Smooth muscle cell (in vitro differentiated cells): ENCODE measurements at regions not wholly inside any gene's neighbourhood (a gene's known extent, or its start where the extent isn't known, plus 50 kb on each side); places are given as distances from the start of the nearest gene placed in this dataset.

Experiments used
- DNase-seq: peaks from one replicate; lab custom pipeline; 2025; ENCODE audit not compliant: unreplicated experiment; lab: John Stamatoyannopoulos, UW
- H2AFZ ChIP-seq: fragments of 200-600 bp; sonication (generic); 2 replicates; pipeline ENCODE4 v1.6.0; 2016; ENCODE audit warnings: antibody characterized with exemption, low read depth, mild to moderate bottlenecking
- H3F3A ChIP-seq: fragments of 200-600 bp; sonication (generic); 2 replicates; pipeline ENCODE4 v1.6.0; 2017; ENCODE audit warnings: antibody characterized with exemption, low read depth
- H3K27ac ChIP-seq: fragments of 200-600 bp; sonication (generic); 2 replicates; pipeline ENCODE4 v1.5.1; 2016; ENCODE audit warnings: low read depth, mild to moderate bottlenecking
- H3K27me3 ChIP-seq: fragments of 200-600 bp; sonication (generic); 2 replicates; pipeline ENCODE4 v1.6.1; 2016; ENCODE audit warnings: low read depth, mild to moderate bottlenecking
- H3K36me3 ChIP-seq: fragments of 200-600 bp; sonication (generic); 2 replicates; pipeline ENCODE4 v1.5.1; 2016; ENCODE audit warnings: low read depth
- H3K4me1 ChIP-seq: fragments of 200-600 bp; sonication (generic); 2 replicates; pipeline ENCODE4 v1.5.1; 2016; ENCODE audit warnings: low read depth
- H3K4me2 ChIP-seq: fragments of 200-600 bp; sonication (generic); 2 replicates; pipeline ENCODE4 v1.6.0; 2016; ENCODE audit warnings: mild to moderate bottlenecking
- H3K4me3 ChIP-seq: fragments of 200-600 bp; sonication (generic); 2 replicates; pipeline ENCODE4 v1.5.1; 2016; ENCODE audit warnings: mild to moderate bottlenecking
- H3K79me2 ChIP-seq: fragments of 200-600 bp; sonication (generic); 2 replicates; pipeline ENCODE4 v1.6.0; 2016; ENCODE audit warnings: low read depth, mild to moderate bottlenecking
- H3K9ac ChIP-seq: fragments of 200-600 bp; sonication (generic); 2 replicates; pipeline ENCODE4 v1.6.0; 2016; ENCODE audit warnings: low read depth
- H3K9me3 ChIP-seq: fragments of 200-600 bp; sonication (generic); replicated peaks from 2 replicates; pipeline ENCODE4 v1.5.1; 2016; ENCODE audit warnings: low read depth
- H4K20me1 ChIP-seq: fragments of 200-600 bp; sonication (generic); 2 replicates; pipeline ENCODE4 v1.6.0; 2016; ENCODE audit warnings: low read depth
- WGBS: methylation state at CpG from one replicate; pipeline ENCODE4 v1.1.7; 2016; ENCODE audit warnings: low lambda C conversion rate; 5-methylcytosine and 5-hydroxymethylcytosine counted together
- TF ChIP-seq, protein P1 (sequence below): fragments of 200-600 bp; sonication (generic); IDR thresholded peaks from 2 replicates; pipeline ENCODE4 v1.5.1; 2017; ENCODE audit warnings: borderline replicate concordance, mild to moderate bottlenecking, antibody characterized with exemption; ENCODE audit not compliant: insufficient read depth, poor library complexity, severe bottlenecking

DNA sequence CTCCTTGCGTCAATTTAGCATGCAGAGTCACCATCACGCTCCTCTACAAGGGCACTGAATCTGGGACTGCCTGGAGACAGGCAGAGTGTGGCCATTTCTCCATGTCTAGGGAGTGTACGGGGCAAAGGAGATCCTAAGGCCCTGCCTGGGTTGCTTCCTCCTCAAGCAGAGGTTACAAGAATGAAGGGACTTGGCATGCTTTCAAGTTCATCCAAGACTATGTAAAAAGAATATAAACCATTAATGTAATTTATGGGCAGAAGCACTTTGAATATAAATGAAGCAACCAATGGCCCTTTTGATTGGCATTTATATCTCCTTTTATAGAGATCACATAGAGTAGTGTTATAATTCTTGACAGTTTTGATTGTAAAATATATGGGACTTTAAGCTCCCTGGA, 137.5 kb downstream of the BTBD3 start:
- Histone ChIP-seq H3K27me3 (no peaks in the 10 kb centered on the region), H3K27ac (no peak overlapping the region), H3K36me3 (no peaks in the 10 kb centered on the region), H3K9ac (no peak overlapping the region), H3K4me1 (peaks cover 19% of the 10 kb centered on the region), H3K79me2 (no peaks in the 10 kb centered on the region), H4K20me1 (no peaks in the 10 kb centered on the region), H3K4me2 (no peak overlapping the region), H3K9me3 (no peaks in the 10 kb centered on the region), H3F3A (peaks cover 17% of the 10 kb centered on the region), H3K4me3 (no peak overlapping the region), H2AFZ (no peak overlapping the region)
- DNase-seq = no peak
- TF ChIP-seq, protein P1, sequence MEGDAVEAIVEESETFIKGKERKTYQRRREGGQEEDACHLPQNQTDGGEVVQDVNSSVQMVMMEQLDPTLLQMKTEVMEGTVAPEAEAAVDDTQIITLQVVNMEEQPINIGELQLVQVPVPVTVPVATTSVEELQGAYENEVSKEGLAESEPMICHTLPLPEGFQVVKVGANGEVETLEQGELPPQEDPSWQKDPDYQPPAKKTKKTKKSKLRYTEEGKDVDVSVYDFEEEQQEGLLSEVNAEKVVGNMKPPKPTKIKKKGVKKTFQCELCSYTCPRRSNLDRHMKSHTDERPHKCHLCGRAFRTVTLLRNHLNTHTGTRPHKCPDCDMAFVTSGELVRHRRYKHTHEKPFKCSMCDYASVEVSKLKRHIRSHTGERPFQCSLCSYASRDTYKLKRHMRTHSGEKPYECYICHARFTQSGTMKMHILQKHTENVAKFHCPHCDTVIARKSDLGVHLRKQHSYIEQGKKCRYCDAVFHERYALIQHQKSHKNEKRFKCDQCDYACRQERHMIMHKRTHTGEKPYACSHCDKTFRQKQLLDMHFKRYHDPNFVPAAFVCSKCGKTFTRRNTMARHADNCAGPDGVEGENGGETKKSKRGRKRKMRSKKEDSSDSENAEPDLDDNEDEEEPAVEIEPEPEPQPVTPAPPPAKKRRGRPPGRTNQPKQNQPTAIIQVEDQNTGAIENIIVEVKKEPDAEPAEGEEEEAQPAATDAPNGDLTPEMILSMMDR = no peak
- 97% methylated on average over 3 of the region's 3 CpGs for WGBS

DNA sequence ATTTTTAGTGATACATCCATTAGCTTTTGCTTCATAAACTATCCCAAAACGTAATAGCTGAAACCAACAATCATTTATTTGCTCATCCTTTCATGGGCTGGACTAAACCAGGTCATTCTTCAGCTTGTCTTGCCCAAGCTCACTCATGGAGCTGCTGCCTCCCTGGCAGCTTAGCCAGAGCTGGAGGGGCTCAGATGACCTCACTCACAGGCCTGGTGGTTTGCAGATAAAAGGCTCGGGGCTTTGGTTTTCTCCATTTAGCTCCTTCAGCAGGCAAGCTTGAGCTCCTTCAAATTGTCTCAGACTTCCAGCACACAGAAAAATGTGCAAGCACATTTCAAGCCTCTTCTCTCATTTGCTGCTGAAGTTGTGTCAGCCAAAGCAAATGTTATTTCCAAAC, 139.1 kb downstream of the BTBD3 start:
- Histone ChIP-seq H2AFZ (no peak overlapping the region), H3K27me3 (no peaks in the 10 kb centered on the region), H3K9me3 (no peaks in the 10 kb centered on the region), H4K20me1 (no peaks in the 10 kb centered on the region), H3K9ac (no peak overlapping the region), H3K4me2 (peak overlapping the region; percentile 59), H3K36me3 (no peaks in the 10 kb centered on the region), H3K4me1 (peaks cover 19% of the 10 kb centered on the region), H3K27ac (peak overlapping the region; percentile 60), H3K79me2 (no peaks in the 10 kb centered on the region), H3K4me3 (no peak overlapping the region), H3F3A (peaks cover 22% of the 10 kb centered on the region)
- DNase-seq = no peak
- TF ChIP-seq, protein P1 = no peak
- WGBS = 14% methylated on average over 2 of the region's 2 CpGs

DNA sequence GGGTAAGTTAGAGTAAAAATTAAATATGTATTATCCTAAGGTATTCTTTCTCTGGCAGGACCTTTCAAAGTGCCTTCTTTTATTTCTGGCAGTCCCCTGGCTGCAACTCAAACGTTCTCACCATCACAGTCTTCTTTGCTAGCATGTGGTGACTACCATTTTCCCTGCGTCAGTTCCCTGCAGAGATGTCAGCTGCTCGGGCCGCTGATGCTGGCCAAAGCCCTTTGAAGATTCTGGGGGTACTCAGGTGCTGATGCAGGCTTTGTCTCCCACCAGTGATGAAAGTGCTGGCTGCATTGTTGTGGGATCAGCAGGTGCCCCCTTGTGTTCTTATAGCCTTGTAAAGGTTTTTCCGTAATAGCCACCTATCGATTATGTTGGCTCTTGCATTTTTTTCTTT, 140.1 kb downstream of the BTBD3 start:
- Histone ChIP-seq H3F3A (peaks cover 22% of the 10 kb centered on the region), H4K20me1 (no peaks in the 10 kb centered on the region), H3K27me3 (no peaks in the 10 kb centered on the region), H3K4me2 (peak overlapping the region; percentile 59), H3K36me3 (no peaks in the 10 kb centered on the region), H3K4me1 (peaks cover 19% of the 10 kb centered on the region), H3K79me2 (no peaks in the 10 kb centered on the region), H3K27ac (peak overlapping the region; percentile 60), H3K9me3 (no peaks in the 10 kb centered on the region), H2AFZ (no peak overlapping the region), H3K9ac (no peak overlapping the region), H3K4me3 (no peak overlapping the region)
- no peak for DNase-seq
- TF ChIP-seq, protein P1 = no peak
- WGBS = 80% methylated on average over 6 of the region's 6 CpGs

DNA sequence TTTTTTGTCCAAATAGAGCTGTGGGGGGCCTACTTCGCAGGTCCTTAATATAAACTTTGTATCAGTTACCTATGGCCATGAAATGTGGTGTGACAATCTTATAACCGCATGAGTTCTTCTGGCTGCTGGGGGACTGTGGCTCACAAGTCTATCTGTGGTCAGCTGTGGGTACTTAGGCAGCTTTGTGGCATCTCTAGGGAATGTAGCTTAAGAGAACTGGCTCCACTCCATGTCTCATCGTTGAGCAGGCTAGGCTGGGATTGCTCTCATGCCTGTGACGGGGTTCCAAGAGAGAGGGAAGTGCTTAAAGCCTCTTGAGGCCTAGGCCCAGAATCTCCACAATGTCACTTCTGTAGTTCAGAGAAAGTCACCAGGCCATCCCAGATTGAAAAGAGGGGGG, 140.5 kb downstream of the BTBD3 start:
- Histone ChIP-seq H2AFZ (no peak overlapping the region), H3K4me1 (peaks cover 19% of the 10 kb centered on the region), H3K4me2 (peak overlapping the region; percentile 59), H3F3A (peaks cover 22% of the 10 kb centered on the region), H3K9me3 (no peaks in the 10 kb centered on the region), H3K4me3 (no peak overlapping the region), H4K20me1 (no peaks in the 10 kb centered on the region), H3K79me2 (no peaks in the 10 kb centered on the region), H3K9ac (no peak overlapping the region), H3K36me3 (no peaks in the 10 kb centered on the region), H3K27me3 (no peaks in the 10 kb centered on the region), H3K27ac (peak overlapping the region; percentile 60)
- no peak for DNase-seq
- TF ChIP-seq, protein P1 = no peak
- 30% methylated on average over 4 of the region's 4 CpGs for WGBS
